ENCODE measurements at regions not wholly inside any gene's neighbourhood (a gene's known extent, or its start where the extent isn't known, plus 50 kb on each side); places are given as distances from the start of the nearest gene placed in this dataset.

DNA sequence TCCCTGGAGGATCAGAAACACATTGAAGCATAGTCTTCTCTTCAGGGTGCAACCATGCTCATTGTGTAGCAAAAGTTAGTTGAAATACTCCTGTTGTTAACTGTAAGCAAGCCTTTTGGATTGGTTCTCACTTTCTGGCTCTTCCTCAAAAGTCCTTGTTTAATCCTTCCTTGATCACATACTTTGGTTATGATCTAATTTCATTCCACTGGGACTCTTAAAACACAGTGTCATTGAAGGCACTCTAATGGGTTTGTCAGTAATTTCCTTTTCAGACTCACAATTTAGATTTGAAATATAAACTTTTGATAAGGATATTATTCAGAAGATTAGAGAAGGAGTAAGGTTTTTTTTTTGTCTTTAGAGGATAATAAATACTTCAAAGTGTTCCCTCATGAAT, 451.7 kb upstream of the SGO1 start:
- no peak for TF ChIP-seq POLR2A (IDR thresholded peaks at IDR 0.05)
- TF ChIP-seq, protein P1, sequence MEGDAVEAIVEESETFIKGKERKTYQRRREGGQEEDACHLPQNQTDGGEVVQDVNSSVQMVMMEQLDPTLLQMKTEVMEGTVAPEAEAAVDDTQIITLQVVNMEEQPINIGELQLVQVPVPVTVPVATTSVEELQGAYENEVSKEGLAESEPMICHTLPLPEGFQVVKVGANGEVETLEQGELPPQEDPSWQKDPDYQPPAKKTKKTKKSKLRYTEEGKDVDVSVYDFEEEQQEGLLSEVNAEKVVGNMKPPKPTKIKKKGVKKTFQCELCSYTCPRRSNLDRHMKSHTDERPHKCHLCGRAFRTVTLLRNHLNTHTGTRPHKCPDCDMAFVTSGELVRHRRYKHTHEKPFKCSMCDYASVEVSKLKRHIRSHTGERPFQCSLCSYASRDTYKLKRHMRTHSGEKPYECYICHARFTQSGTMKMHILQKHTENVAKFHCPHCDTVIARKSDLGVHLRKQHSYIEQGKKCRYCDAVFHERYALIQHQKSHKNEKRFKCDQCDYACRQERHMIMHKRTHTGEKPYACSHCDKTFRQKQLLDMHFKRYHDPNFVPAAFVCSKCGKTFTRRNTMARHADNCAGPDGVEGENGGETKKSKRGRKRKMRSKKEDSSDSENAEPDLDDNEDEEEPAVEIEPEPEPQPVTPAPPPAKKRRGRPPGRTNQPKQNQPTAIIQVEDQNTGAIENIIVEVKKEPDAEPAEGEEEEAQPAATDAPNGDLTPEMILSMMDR (IDR thresholded peaks at IDR 0.05): no peak

Data from vagina (tissue), 2 donors.